ENCODE measurements at regions not wholly inside any gene's neighbourhood (a gene's known extent, or its start where the extent isn't known, plus 50 kb on each side); places are given as distances from the start of the nearest gene placed in this dataset.

- DNase-seq = no peak
- no peaks in the 10 kb centered on the region for H3K27me3 ChIP-seq (ENCODE audit: control insufficient read depth, insufficient read depth, low read length)
- H3K4me3 ChIP-seq (ENCODE audit: insufficient read depth, low read depth, low read length) = no peak overlapping the region
- no peaks in the 10 kb centered on the region for H3K36me3 ChIP-seq (replicated peaks; ENCODE audit: control insufficient read depth, insufficient read depth, low read length)
Measured at GRCh38 chr3:107106316-107106715, 270.9 kb upstream of the CCDC54 start.

DNA sequence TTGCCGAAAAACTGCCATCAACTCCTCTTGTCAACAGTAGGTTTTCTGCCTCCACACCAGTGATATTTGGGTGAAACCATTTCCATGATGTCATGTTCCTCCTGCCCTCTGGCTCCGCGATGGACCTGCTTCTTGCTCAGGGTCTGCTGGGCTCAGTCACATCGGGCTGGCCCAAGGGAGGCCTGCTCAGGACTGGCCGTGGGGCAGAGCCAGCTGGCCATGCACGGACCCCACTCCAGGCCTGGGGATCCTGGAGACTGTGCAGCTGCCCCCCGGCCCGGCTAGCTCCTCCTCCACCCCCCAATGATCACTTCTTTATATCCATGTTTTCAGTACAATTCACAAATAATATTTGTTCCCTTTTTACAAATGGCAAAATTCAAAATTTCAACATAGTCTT lies 270.3 kb upstream of the CCDC54 start:
- Histone ChIP-seq H3K27me3 (ENCODE audit: control insufficient read depth, insufficient read depth, low read length) (no peaks in the 10 kb centered on the region), H3K36me3 (replicated peaks; ENCODE audit: control insufficient read depth, insufficient read depth, low read length) (no peaks in the 10 kb centered on the region), H3K4me3 (ENCODE audit: insufficient read depth, low read depth, low read length) (no peak overlapping the region)
- no peak for DNase-seq

DNA sequence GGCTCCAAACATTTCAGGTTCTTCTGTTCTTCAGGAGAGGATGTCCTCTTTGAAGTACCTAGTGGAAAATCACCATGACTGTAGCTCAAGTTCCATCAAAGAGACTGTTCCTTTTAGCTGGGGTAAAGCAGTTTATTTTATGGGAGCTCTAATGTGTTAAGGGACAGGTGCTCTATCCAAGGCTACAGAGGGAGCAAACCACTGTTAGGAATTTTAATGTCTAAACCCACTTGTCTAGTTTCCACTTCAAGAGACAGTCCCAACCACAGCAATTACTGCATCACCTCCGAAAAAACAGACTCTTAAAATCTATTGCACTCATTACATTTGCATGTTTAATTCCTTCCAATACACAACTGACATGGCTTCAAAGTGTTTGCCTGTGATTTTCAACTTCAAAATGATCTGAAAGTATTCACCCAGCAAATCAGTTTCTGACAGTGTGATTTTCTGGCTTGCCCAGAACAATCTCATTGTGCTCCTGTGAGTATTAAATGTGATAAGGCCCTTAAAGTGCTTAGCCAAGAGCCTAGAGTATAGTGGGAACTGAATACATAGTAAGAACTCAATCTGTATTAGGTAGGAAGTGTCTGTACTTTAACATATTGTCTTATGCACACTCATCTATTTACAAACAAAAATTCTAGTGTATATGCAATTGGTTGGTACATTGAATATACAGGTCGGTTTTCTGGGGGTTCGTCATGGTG lies 266.5 kb upstream of the CCDC54 start:
- H3K4me3 ChIP-seq (ENCODE audit: insufficient read depth, low read depth, low read length) = no peak overlapping the region

DNA sequence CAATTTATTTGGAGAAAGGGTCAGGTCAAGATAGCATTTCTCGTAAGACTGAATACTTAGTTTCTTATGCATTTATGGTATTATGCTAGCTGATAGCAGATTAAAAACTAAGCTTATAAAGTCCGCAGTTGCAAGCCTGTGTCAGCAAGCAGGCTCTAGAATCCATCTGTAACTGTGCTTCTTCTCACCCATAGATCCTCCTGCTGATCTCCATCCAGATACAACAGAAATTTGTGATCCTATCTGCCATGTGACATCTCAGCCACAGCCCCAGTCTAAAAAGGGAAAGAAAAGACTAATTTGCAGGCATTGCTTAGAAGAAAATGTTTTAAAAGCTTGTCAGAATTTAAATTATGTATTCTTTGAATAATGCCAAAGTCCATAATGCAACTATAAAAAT lies 265.4 kb upstream of the CCDC54 start:
- no peak for DNase-seq
- H3K36me3 ChIP-seq (replicated peaks; ENCODE audit: control insufficient read depth, insufficient read depth, low read length) = no peaks in the 10 kb centered on the region
- no peak overlapping the region for H3K4me3 ChIP-seq (ENCODE audit: insufficient read depth, low read depth, low read length)
- no peaks in the 10 kb centered on the region for H3K27me3 ChIP-seq (ENCODE audit: control insufficient read depth, insufficient read depth, low read length)

More for the DNA sequence above, 266.5 kb upstream of the CCDC54 start:
- H3K36me3 ChIP-seq (replicated peaks; ENCODE audit: control insufficient read depth, insufficient read depth, low read length) = no peaks in the 10 kb centered on the region
- H3K27me3 ChIP-seq (ENCODE audit: control insufficient read depth, insufficient read depth, low read length) = no peaks in the 10 kb centered on the region
- no peak for DNase-seq

DNA sequence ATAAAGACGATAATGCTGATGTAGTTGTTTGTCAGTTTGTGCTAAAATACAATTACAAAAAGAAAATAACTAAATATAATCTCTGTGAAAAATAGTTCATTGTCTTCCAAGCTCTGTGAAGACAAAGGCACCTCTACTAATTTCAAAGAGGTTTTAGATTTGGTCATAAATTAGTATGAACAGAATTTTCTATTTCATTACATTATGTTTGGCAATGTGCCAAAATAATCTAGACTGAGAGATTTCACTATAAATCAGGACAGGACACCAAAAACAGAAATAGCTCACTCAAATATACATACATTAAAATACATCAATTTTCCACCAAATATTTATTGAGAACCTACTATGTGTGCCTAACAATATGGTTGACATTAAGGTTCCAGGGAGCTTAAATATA lies 264.9 kb upstream of the CCDC54 start:
- no peaks in the 10 kb centered on the region for H3K36me3 ChIP-seq (replicated peaks; ENCODE audit: control insufficient read depth, insufficient read depth, low read length)
- H3K4me3 ChIP-seq (ENCODE audit: insufficient read depth, low read depth, low read length) = no peak overlapping the region
- DNase-seq = no peak
- no peaks in the 10 kb centered on the region for H3K27me3 ChIP-seq (ENCODE audit: control insufficient read depth, insufficient read depth, low read length)

- Histone ChIP-seq H3K27me3 (ENCODE audit: control insufficient read depth, insufficient read depth, low read length) (no peaks in the 10 kb centered on the region), H3K4me3 (ENCODE audit: insufficient read depth, low read depth, low read length) (no peak overlapping the region), H3K36me3 (replicated peaks; ENCODE audit: control insufficient read depth, insufficient read depth, low read length) (no peaks in the 10 kb centered on the region)
- DNase-seq = no peak
Measured at GRCh38 chr3:107116251-107116650, 261.0 kb upstream of the CCDC54 start.

DNA sequence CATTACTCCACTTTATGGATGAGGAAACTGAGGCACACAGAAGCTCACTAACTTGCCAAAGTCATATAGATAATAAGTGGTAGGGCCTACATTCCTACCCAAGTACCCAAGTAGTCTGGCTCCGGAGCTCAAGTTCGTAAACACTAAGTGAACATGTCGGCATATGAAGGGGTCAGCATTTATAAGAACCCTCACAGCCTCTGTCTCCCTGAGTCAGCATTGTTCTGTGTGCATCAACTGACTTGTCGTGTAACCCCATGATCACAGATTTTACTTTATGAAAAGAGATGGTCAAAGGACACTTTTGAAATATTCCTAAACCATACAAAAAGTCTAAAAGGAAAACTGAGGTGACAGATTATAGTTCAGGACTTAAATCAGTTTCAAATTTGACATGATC lies 260.1 kb upstream of the CCDC54 start:
- Histone ChIP-seq H3K4me3 (ENCODE audit: insufficient read depth, low read depth, low read length) (no peak overlapping the region), H3K27me3 (ENCODE audit: control insufficient read depth, insufficient read depth, low read length) (no peaks in the 10 kb centered on the region), H3K36me3 (replicated peaks; ENCODE audit: control insufficient read depth, insufficient read depth, low read length) (no peaks in the 10 kb centered on the region)
- DNase-seq = no peak

DNA sequence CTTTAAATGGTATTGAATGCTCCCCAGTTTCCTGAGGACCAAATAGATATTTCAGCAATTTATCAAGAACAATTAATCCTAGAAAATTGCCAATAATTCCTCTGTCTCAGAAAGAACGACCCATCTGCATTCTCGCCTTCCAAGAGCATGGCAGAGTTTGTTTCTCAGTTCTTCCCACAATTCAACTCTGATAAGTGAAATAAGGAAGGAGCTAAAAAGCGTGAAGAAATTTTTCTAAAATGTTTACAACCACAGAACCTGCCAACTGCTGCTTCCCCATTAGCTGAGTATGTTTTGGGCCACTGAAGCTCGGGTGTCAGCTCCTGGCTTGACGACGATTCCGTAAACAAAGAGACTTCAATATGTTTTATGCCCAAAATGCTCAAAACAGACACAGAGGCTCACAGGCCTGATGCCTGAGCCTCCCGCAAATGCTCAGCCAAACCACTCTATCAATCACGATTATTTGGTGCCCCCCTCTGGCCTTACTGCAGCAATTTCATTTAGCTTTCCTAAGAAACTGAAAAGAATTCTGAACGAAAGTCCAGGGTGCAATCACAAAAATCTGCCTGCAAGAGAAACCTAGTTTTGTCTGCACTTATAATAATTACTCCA lies 259.2 kb upstream of the CCDC54 start:
- no peaks in the 10 kb centered on the region for H3K36me3 ChIP-seq (replicated peaks; ENCODE audit: control insufficient read depth, insufficient read depth, low read length)
- H3K4me3 ChIP-seq (ENCODE audit: insufficient read depth, low read depth, low read length) = no peak overlapping the region
- no peaks in the 10 kb centered on the region for H3K27me3 ChIP-seq (ENCODE audit: control insufficient read depth, insufficient read depth, low read length)
- peak; percentile 69 for DNase-seq

DNA sequence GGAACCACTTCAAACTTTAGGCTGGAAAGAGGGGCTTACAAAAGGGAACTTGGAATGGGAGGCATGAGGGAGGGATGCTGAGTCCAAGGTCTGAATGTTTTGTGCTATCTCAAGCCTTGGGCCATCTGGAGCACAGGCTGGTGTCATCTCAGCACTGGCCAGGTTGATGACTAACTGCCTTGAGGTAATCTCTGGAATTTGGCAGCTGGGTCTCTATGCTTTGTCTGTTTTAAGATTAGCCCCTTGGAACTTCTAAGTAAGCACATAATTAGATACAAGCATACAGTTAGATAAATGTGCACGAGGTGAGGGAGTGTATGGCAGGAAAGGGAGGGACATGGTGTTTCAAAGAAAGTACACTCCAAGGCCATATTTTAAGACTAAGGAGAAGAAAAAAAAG lies 252.4 kb upstream of the CCDC54 start:
- Histone ChIP-seq H3K4me3 (ENCODE audit: insufficient read depth, low read depth, low read length) (no peak overlapping the region), H3K27me3 (ENCODE audit: control insufficient read depth, insufficient read depth, low read length) (no peaks in the 10 kb centered on the region), H3K36me3 (replicated peaks; ENCODE audit: control insufficient read depth, insufficient read depth, low read length) (no peaks in the 10 kb centered on the region)
- no peak for DNase-seq

DNA sequence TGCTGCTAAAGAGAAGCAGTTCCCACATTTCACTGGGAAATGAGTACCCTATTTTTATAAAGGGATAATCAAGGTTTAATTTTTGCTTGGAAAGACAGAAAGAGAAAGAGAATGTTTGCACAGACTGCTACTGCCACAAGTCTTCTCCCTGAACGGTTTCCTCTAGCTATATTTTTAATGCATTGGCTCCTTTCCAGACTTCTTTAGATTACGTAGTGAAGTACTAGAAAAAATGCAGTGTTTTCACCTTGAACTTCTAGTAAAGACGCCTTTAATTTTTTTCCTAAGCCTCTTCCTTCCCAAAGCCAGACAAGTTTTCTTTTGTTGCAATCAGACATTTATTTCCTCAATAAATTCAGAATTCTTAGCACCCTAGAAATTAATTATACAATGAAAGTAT lies 248.3 kb upstream of the CCDC54 start:
- DNase-seq = no peak
- no peaks in the 10 kb centered on the region for H3K36me3 ChIP-seq (replicated peaks; ENCODE audit: control insufficient read depth, insufficient read depth, low read length)
- H3K4me3 ChIP-seq (ENCODE audit: insufficient read depth, low read depth, low read length) = no peak overlapping the region
- no peaks in the 10 kb centered on the region for H3K27me3 ChIP-seq (ENCODE audit: control insufficient read depth, insufficient read depth, low read length)

- Histone ChIP-seq H3K27me3 (ENCODE audit: control insufficient read depth, insufficient read depth, low read length) (no peaks in the 10 kb centered on the region), H3K4me3 (ENCODE audit: insufficient read depth, low read depth, low read length) (no peak overlapping the region), H3K36me3 (replicated peaks; ENCODE audit: control insufficient read depth, insufficient read depth, low read length) (no peaks in the 10 kb centered on the region)
- DNase-seq = no peak
Measured at GRCh38 chr3:107130089-107130700, 247.0 kb upstream of the CCDC54 start.

GRCh38 chr3:107132674-107133073 lies 244.6 kb upstream of the CCDC54 start:
- Histone ChIP-seq H3K27me3 (ENCODE audit: control insufficient read depth, insufficient read depth, low read length) (no peaks in the 10 kb centered on the region), H3K4me3 (ENCODE audit: insufficient read depth, low read depth, low read length) (no peak overlapping the region), H3K36me3 (replicated peaks; ENCODE audit: control insufficient read depth, insufficient read depth, low read length) (no peaks in the 10 kb centered on the region)
- no peak for DNase-seq

DNA sequence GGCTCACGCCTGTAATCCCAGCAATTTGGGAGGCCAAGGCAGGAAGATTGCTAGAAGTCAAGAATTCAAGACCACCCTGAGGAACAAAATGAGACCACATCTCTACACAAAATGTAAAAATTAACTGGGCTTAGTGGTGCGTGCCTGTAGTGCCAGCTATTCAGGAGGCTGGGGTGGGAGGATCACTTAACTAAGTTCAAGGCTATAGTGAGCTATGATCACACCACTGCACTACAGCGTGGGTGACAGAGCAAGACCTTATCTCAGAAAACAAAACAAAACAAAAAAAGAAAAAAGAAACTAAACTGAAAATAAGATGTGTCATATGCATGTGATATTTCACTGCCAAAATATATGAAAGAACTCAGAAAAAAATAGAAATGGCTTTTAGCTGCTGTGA lies 243.3 kb upstream of the CCDC54 start:
- no peak for DNase-seq
- H3K4me3 ChIP-seq (ENCODE audit: insufficient read depth, low read depth, low read length) = no peak overlapping the region
- H3K27me3 ChIP-seq (ENCODE audit: control insufficient read depth, insufficient read depth, low read length) = no peaks in the 10 kb centered on the region
- H3K36me3 ChIP-seq (replicated peaks; ENCODE audit: control insufficient read depth, insufficient read depth, low read length) = no peaks in the 10 kb centered on the region

DNA sequence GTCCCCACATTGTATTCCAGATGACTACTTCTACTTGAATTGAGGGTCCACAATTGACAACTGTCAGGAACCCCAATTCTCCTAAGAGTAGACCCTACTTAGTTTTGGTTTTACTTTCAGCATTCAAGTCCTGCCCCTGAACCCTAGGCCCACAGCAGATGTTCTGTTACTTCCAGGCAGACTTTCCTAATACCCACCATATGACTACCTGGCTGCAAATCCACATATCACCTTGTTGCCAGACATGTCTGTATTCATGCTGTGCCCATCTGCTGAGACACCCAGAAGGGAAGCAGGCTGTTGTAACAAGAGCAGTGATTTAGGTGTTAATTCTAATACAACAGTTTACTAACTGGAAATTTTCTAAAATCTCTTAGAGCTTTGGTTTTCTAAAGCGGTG lies 235.1 kb upstream of the CCDC54 start:
- no peak for DNase-seq
- Histone ChIP-seq H3K27me3 (ENCODE audit: control insufficient read depth, insufficient read depth, low read length) (no peaks in the 10 kb centered on the region), H3K36me3 (replicated peaks; ENCODE audit: control insufficient read depth, insufficient read depth, low read length) (no peaks in the 10 kb centered on the region), H3K4me3 (ENCODE audit: insufficient read depth, low read depth, low read length) (no peak overlapping the region)

- DNase-seq = peak; percentile 31
- H3K4me3 ChIP-seq (ENCODE audit: insufficient read depth, low read depth, low read length) = no peak overlapping the region
- no peaks in the 10 kb centered on the region for H3K36me3 ChIP-seq (replicated peaks; ENCODE audit: control insufficient read depth, insufficient read depth, low read length)
- no peaks in the 10 kb centered on the region for H3K27me3 ChIP-seq (ENCODE audit: control insufficient read depth, insufficient read depth, low read length)
Measured at GRCh38 chr3:107142786-107143575, 234.3 kb upstream of the CCDC54 start.
